NAMALWA (cell line): ENCODE measurements at regions not wholly inside any gene's neighbourhood (a gene's known extent, or its start where the extent isn't known, plus 50 kb on each side); places are given as distances from the start of the nearest gene placed in this dataset.

Experiments
- DNase-seq: peaks from one replicate; pipeline ENCODE4 v3.0.0-alpha.2; 2015; ENCODE audit warnings: low spot score

DNA sequence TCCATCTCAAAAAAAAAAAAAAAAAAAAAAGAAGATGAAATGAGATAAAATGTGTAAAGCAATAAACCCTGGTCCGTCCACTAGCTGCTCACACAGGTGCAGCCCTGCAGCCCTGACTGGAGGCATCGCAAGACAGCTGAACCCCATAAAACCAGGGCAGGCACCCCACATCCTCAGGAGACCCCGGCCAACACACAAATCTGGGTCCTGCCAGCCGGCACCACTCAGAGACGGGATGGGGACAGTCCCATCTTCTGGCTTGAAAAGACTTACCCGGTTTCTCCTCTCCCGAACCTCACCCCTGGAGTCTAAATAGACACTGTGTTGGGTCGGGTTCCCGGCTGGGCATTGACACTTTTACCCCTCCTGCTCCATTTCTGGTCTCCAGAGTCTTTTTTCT is 52.7 kb upstream of the TNRC6C start:
- DNase-seq, result no peak

DNA sequence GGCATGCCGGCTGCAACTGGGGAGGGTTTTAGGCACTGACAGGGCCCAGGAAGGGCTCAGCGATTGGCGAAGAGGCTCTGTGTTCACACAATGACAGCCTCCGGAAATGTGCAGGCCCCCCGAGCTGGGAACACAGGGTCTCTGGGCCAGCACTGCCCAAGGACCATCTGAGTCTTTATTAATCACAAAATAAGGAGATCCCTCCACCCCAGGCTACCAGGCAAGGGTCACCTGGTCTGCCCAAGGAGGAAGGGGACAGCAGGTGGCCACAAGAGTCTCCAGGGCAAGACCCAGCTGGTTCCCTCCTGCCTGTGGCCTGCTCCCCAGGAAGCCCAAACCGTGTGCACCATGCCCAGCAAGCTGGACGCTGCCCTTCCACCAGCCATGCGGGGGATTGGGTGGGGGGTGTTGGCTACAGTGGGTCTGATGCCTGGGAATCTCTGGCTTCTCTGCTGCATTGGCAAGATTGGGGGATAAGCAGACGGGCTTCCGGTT is 52.1 kb upstream of the TNRC6C start:
- no peak for DNase-seq

DNA sequence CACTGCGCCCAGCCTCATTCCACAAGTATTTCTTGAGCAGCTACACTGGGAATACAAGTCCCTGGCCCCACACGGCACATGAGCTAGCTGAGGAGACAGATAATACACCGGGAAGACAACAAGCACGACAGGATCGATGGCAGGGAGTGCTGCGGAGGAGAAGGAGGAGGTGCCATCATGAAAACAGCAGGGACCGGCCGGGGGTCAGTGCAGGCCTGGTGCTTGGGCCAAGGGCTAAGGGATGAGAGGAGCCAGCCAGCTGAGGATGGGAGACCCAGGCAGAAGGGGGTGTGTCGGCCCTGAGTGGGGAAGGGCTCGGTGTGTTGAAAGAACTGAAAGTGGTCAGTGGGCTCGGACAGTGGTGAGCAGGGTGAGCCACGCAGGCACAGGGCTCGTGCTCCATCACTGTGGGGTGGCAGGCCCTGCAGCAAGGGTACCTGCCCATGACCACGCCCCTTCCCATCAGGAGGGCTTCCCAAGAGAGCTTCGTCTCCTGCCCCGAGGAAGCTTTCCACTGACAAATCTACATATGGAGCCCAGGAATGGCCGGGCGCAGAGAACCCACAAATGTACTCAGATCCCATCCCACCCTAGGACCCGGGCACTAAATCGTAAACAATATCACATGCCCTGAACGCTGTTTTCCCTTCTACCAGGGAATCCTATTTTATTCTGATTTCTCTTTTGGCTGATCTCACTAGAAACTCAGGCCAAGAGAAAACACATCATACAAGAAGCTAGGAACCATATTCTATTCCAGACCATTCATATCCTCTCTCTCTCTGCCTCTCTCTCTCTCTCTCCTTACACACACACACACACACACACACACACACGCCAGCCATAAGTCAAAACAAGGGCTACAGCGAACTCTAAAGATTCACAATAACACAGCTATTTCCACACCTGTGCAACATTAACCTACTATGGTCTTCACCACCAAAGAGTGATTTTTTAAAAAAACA is 50.7 kb upstream of the TNRC6C start:
- no peak for DNase-seq

DNA sequence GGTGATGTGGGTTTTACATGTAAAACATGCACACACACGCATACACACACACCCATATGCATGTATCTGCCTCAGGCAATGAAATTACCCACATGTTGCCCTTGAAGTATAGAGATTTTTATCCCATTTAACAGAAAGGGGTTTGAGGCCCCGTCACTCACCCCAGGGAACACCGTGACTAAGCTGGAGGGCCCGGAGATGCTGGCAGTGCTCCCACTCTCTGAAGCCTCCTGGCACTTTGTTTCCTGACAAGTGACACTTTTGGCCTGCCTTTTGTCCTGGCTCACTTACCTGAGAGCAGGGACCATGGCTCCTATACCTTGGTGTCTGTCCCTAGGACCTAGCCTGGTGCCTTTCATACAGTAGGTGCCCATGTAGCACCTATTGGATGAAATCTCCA is 50.0 kb upstream of the TNRC6C start:
- no peak for DNase-seq
